Colon (tissue), 2 donors: ENCODE measurements at regions not wholly inside any gene's neighbourhood (a gene's known extent, or its start where the extent isn't known, plus 50 kb on each side); places are given as distances from the start of the nearest gene placed in this dataset.
"Not testable (repeated sequence)": the region's sequence is repeated elsewhere in the genome, so short reads cannot be mapped to it uniquely, and the experiment has no call there.

Experiments
- FAIRE-seq: peaks from 2 replicates; lab custom pipeline; 2012; peaks lifted over from hg19 to GRCh38; lab: Jason Lieb, UNC
- donor health status: control.
- donor health status: control.

GRCh38 chr18:67001052-67001451 is 397.2 kb upstream of the CDH19 start:
- FAIRE-seq, result no peak

- no peak for FAIRE-seq
Measured at GRCh38 chr18:66999003-66999402, 395.1 kb upstream of the CDH19 start.

GRCh38 chr18:66995270-66995669 is 391.4 kb upstream of the CDH19 start:
- FAIRE-seq, result no peak

- FAIRE-seq, result no peak
Measured at GRCh38 chr18:66994790-66995189, 390.9 kb upstream of the CDH19 start.

DNA sequence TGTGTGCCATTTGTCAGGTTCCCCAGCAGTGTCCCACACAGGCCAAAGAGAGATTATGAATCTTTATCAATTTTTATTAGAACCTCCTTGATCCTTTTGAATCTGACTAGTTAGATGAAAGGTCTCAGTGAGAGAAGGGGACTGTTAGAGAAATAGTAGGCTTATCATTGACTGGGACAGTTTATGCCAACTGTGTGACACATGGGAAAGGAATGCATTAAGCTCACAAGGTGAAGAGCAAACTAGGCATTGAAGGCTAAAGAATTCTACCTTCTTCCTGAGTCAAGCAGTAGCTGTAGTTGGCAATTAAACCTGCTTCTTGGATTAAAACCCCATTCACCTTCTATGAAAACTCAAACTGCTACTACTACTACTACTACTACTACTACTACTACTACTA is 389.6 kb upstream of the CDH19 start:
- FAIRE-seq, result no peak

DNA sequence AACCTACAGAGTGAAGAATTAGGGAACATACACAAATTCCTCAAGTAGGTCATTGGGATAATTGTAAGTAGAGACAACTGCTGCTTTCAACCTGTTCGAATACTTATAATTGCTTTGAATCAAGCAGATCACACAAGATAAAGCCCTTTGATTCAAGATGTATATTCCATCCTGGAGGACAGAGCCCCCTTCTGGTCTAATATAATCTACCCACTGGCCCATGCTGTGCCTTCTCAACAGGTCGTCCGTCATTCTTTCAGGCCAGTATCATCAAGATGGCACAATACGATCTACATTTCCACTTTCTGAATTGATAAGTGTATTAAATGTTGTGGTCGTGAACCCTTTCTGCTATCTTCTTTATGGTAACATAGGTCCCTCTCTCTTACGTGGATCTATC is 387.0 kb upstream of the CDH19 start:
- FAIRE-seq, result no peak

DNA sequence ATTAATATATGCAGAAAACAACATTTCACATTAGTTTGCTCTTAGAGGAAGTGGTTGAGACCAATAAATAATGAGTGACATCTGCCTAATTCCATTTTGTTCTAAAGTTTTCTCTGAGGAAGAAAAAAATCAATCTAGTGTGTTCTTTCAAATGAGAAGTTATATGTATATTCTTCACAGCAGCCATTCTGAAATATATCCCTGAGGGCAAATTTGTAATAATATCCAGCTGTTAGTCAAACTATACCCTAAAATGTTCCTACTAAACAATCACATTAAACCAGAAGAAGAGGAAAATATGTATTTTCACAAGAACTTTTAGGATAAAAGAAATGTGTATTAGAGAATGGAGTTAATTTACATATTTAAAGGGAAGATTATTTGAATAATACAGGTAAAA is 375.1 kb upstream of the CDH19 start:
- FAIRE-seq, result no peak

DNA sequence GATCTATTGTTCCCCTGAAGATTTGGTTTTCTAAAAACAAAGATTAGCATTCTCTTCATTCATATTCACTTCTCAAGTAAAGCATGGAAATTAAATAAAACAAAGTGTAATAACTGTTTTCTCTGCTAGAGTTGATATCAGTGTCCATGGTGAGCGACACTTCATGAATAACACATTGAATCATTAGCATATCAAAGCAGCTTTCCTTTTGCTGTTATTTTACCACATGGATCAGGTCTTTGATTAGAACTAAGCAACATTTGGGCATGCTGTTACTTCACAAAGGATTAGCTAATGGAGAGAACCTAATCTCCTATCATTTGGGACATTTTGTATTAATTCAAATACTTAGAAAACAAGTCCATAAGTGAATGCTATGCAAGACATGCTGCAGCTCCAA is 368.8 kb upstream of the CDH19 start:
- FAIRE-seq, result no peak

DNA sequence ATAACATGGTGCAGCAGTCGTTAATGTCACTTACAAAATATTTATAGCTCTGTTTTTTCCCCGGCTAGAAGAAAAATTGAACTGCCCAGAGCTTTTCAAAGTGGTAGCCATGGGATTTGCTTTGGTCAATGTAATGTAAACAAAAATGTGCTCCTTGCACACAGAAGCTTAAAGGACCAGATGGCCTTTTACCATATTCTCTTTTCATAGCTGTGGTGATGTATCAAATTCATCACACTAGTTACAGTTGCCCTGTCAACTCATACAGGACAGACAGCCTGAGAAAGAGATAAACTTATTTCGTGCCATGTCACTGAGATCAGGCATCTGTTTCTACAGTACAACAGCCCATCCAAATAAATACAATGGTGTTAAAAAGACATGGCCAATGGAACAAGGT is 368.1 kb upstream of the CDH19 start:
- no peak for FAIRE-seq

DNA sequence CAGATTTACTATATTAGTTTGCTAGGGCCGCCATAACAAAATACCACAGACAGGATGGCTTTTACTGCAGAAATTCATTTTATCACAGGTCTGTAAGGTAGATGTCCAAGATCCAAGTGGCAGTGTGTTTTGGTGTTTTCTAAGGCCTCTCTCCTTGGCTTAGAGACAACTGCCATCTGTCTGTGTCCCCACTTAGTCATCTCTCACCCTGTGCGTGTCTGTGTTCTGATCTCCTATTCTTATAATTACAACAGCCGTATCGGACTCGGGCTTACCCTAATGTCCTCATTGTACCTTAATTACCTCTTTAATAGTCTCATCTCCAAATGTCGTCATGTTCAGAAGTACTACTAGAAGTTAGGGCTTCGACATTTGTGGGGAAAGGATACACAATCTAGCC is 362.3 kb upstream of the CDH19 start:
- FAIRE-seq, result no peak

- no peak for FAIRE-seq
Measured at GRCh38 chr18:66958309-66958708, 354.4 kb upstream of the CDH19 start.

- peak; percentile 21 for FAIRE-seq
Measured at GRCh38 chr18:66951750-66952149, 347.9 kb upstream of the CDH19 start.

GRCh38 chr18:66949419-66949818 is 345.5 kb upstream of the CDH19 start:
- no peak for FAIRE-seq

DNA sequence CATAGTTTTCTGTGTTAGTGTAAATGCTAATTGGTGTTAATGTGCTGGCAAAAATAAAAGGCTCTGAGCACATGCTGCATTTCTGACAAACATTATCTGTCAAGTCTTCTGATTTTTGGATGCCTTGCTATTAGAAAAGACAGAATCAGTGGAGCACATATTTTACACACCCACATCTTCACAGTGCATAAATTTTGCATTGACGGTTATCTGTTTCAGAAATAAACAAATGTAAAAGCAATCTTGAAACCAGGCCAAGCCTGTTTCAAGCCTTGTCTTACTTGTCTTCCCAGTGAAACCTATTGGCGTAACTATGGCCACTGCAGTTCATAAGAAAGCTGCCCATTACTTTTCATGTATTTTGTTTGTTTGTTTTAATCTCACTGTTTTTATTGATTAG is 333.7 kb upstream of the CDH19 start:
- no peak for FAIRE-seq

DNA sequence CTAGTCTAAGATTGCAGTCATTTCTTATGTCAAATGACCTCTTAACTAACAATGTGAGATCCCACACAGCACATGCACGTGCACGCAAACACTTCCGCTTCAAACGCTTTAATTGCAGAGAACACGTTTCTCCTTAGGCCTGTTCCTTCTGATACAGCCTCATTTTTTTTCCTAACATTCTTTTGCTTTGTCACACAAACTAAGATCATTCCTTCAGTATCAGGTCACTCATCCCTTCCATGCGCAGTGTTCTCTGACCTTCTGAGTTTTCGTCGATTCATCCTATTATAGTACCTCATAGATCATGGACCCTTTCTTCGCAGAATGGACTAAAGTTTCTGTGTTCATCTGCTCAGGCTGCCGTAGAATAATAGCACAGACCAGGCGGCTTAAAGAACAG is 327.1 kb upstream of the CDH19 start:
- no peak for FAIRE-seq

DNA sequence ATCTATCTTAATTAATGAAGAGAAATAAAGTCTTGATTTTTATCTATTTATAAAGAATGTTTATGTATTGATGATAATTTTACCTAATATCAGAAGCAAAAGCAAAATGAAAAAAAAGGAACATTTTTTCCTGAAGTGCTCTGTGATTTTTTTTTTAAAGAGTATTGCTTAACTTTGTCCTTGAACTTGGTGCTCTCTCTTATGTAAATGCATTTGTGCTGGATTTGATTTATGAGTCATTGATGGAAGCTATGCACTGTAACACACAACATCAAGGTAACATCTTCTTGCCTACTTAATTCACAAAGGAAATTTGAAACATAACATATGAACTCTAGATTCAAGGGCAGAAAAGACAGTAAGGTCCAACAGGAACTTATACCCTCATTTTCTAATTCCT is 312.9 kb upstream of the CDH19 start:
- no peak for FAIRE-seq

GRCh38 chr18:66900837-66901236 is 296.9 kb upstream of the CDH19 start:
- no peak for FAIRE-seq

DNA sequence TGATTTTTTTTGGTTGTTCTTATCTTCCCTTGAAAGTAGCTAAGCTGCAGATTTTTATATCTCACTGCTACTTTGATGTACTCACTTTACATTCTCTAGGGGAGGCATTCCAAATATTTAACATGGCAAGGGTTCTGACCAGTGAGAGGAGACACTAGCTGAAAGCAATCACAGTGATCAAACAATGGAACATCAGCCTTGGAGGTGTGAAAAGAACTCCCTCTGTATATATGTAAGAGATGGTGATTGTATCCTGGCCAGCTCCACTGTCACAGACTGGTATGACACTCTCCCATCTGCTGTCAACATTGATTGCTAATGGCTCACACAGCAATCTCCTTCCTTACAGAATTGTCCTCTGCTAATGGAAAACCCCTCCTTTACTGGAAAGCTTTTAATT is 291.7 kb upstream of the CDH19 start:
- no peak for FAIRE-seq

DNA sequence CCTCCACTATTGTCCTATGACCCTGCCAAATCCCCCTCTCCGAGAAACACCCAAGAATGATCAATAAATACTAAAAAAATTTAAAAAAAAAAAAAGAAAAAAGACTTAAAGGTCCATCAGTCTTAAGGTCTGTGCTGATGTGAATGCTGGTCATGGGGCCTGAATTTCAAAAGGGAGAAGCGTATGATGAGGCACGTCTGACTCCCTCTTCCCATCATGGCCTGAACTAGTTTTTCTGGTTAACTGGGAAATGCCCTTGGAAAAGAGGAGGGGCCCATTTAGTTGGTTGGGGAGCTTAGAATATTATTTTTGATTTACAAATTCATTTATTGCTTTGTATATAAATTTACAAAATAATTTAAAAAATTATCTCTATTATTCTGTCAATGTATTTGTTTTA is 291.0 kb upstream of the CDH19 start:
- no peak for FAIRE-seq

DNA sequence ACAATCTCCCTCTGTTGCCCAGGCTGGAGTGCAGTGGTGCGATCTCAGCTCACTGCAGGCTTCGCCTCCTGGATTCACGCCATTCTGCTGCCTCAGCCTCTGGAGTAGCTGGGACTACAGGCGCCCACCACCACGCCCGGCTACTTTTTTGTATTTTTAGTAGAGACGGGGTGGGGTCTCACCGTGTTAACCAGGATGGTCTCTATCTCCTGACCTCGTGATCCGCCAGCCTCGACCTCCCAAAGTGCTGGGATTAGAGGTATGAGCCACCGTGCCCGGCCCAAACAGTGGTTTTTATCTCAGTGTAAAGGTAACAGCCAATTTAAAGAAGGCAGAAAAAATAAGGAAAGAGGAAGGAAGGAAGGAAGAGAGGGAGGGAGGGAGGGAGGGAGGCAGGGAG is 288.5 kb upstream of the CDH19 start:
- not testable (repeated sequence) for FAIRE-seq

GRCh38 chr18:66874812-66875474 is 271.1 kb upstream of the CDH19 start:
- no peak for FAIRE-seq

GRCh38 chr18:66874375-66874774 is 270.5 kb upstream of the CDH19 start:
- no peak for FAIRE-seq

- FAIRE-seq, result no peak
Measured at GRCh38 chr18:66873899-66874298, 270.0 kb upstream of the CDH19 start.

DNA sequence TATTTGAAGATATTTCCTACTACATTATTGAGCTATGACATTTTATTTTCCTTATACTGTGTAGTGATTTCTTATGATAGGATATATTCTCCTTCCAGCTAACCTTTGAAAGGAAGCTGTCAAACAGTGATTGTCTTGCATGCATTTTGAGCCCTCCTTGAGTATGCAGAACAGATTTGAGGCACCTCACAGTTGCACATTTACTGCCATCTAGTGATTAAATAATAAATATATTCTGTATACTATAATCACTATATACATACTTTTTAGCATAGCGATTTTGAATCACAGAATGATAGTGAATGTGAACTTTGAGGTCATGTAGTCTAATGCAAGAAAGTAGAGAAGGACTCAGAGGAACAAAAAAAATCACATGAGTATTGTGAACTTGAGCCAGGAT is 268.4 kb upstream of the CDH19 start:
- no peak for FAIRE-seq

GRCh38 chr18:66867653-66868052 is 263.8 kb upstream of the CDH19 start:
- no peak for FAIRE-seq
